Activated naive CD4-positive, alpha-beta T cell treated with anti-CD3 and anti-CD28 coated beads, Interleukin-2, amount 50 U/mL, for 72 hours (primary cell): ENCODE measurements at regions not wholly inside any gene's neighbourhood (a gene's known extent, or its start where the extent isn't known, plus 50 kb on each side); places are given as distances from the start of the nearest gene placed in this dataset.
"Not testable (repeated sequence)": the region's sequence is repeated elsewhere in the genome, so short reads cannot be mapped to it uniquely, and the experiment has no call there.

Experiments used
- ATAC-seq, 2 donors: fragments of 150-1000 bp; cut with Tn5 transposase; 2 replicates each; pipeline ENCODE4 v1.10.0; 2021; ENCODE audit warnings: mild to moderate bottlenecking in 2 of 2, moderate library complexity in 2 of 2
- DNase-seq, 2 donors: peaks; one replicate each; pipeline ENCODE4 v3.0.0; 2021 to 2022; ENCODE audit warnings: low spot score in 2 of 2
- H3K27ac Mint-ChIP-seq, 2 donors: one replicate each; pipeline ENCODE4 v1.8.0; 2022; ENCODE audit warnings: mild to moderate bottlenecking in 2 of 2, mixed read lengths in 2 of 2
- H3K36me3 Mint-ChIP-seq, 2 donors: one replicate each; pipeline ENCODE4 v1.8.0; 2022; ENCODE audit warnings: mixed read lengths in 2 of 2
- H3K9me3 Mint-ChIP-seq, 2 donors: one replicate each; pipeline ENCODE4 v1.8.0; 2022; ENCODE audit warnings: mixed read lengths in 2 of 2

GRCh38 chr2:20499387-20499786 is 52.5 kb downstream of the RHOB start:
- H3K36me3 Mint-ChIP-seq = no peaks in the 10 kb centered on the region
- no peak overlapping the region for H3K27ac Mint-ChIP-seq
- DNase-seq = no peak
- ATAC-seq = no peak
- H3K9me3 Mint-ChIP-seq = no peaks in the 10 kb centered on the region

GRCh38 chr2:20501974-20502373 is 55.1 kb downstream of the RHOB start:
- H3K36me3 Mint-ChIP-seq = no peaks in the 10 kb centered on the region
- DNase-seq (no peak), ATAC-seq (no peak)
- no peak overlapping the region for H3K27ac Mint-ChIP-seq
- no peaks in the 10 kb centered on the region for H3K9me3 Mint-ChIP-seq

- DNase-seq, H3K36me3 Mint-ChIP-seq, ATAC-seq, H3K9me3 Mint-ChIP-seq, H3K27ac Mint-ChIP-seq: not testable (repeated sequence)
Observed at GRCh38 chr2:20502496-20502895, 55.6 kb downstream of the RHOB start.

- H3K36me3 Mint-ChIP-seq = no peaks in the 10 kb centered on the region
- ATAC-seq = peak in 1 of 2 donors; percentile 62
- no peak overlapping the region for H3K27ac Mint-ChIP-seq
- no peak for DNase-seq
- H3K9me3 Mint-ChIP-seq = no peaks in the 10 kb centered on the region
Observed at GRCh38 chr2:20504174-20504573, 57.3 kb downstream of the RHOB start.

GRCh38 chr2:20506201-20506685 is 59.4 kb downstream of the RHOB start:
- H3K36me3 Mint-ChIP-seq = no peaks in the 10 kb centered on the region
- no peaks in the 10 kb centered on the region for H3K9me3 Mint-ChIP-seq
- H3K27ac Mint-ChIP-seq = no peak overlapping the region
- no peak for DNase-seq
- no peak for ATAC-seq

GRCh38 chr2:20507166-20507692 is 60.4 kb downstream of the RHOB start:
- Mint-ChIP-seq H3K36me3 (no peaks in the 10 kb centered on the region), H3K27ac (no peak overlapping the region)
- DNase-seq = no peak

GRCh38 chr2:20507711-20508110 is 60.8 kb downstream of the RHOB start:
- Mint-ChIP-seq H3K9me3 (no peaks in the 10 kb centered on the region), H3K27ac (no peak overlapping the region), H3K36me3 (no peaks in the 10 kb centered on the region)
- DNase-seq (no peak), ATAC-seq (no peak)

More at GRCh38 chr2:20507166-20507692, 60.4 kb downstream of the RHOB start:
- no peaks in the 10 kb centered on the region for H3K9me3 Mint-ChIP-seq
- ATAC-seq = peak; percentile 80 to 84

- Mint-ChIP-seq H3K9me3 (no peaks in the 10 kb centered on the region), H3K27ac (no peak overlapping the region), H3K36me3 (no peaks in the 10 kb centered on the region)
- ATAC-seq (no peak), DNase-seq (no peak)
Observed at GRCh38 chr2:20509301-20509769, 62.5 kb downstream of the RHOB start.

- ATAC-seq (peak in 1 of 2 donors; percentile 34), DNase-seq (no peak)
- no peak overlapping the region for H3K27ac Mint-ChIP-seq
- peaks cover 0 to 2% of the 10 kb centered on the region in 2 donors for H3K36me3 Mint-ChIP-seq
- peaks cover 0 to 1% of the 10 kb centered on the region in 2 donors for H3K9me3 Mint-ChIP-seq
Observed at GRCh38 chr2:20509770-20510490, 63.1 kb downstream of the RHOB start.

- DNase-seq = no peak
- no peak for ATAC-seq
Observed at GRCh38 chr2:20511130-20511529, 64.3 kb downstream of the RHOB start.

GRCh38 chr2:20512061-20512605 is 65.3 kb downstream of the RHOB start:
- DNase-seq = no peak
- Mint-ChIP-seq H3K27ac (no peak overlapping the region), H3K36me3 (peaks cover 0 to 8% of the 10 kb centered on the region in 2 donors), H3K9me3 (peaks cover 0 to 6% of the 10 kb centered on the region in 2 donors)
- ATAC-seq = no peak

More at GRCh38 chr2:20511130-20511529, 64.3 kb downstream of the RHOB start:
- Mint-ChIP-seq H3K36me3 (peaks cover 0 to 8% of the 10 kb centered on the region in 2 donors), H3K27ac (no peak overlapping the region), H3K9me3 (peaks cover 0 to 6% of the 10 kb centered on the region in 2 donors)

GRCh38 chr2:20513946-20514345 is 67.1 kb downstream of the RHOB start:
- DNase-seq = no peak
- peak overlapping the region in 1 of 2 donors; percentile 3 for H3K27ac Mint-ChIP-seq
- H3K36me3 Mint-ChIP-seq = peaks cover 0 to 8% of the 10 kb centered on the region in 2 donors
- ATAC-seq = no peak
- peaks cover 0 to 6% of the 10 kb centered on the region in 2 donors for H3K9me3 Mint-ChIP-seq

- Mint-ChIP-seq H3K9me3 (peaks cover 0 to 6% of the 10 kb centered on the region in 2 donors), H3K36me3 (peaks cover 0 to 8% of the 10 kb centered on the region in 2 donors), H3K27ac (no peak overlapping the region)
- no peak for ATAC-seq
- DNase-seq = no peak
Observed at GRCh38 chr2:20514596-20515269, 67.9 kb downstream of the RHOB start.

GRCh38 chr2:20515290-20516220 is 68.7 kb downstream of the RHOB start:
- Mint-ChIP-seq H3K27ac (peak overlapping the region in 1 of 2 donors; percentile 20), H3K36me3 (peaks cover 0 to 8% of the 10 kb centered on the region in 2 donors), H3K9me3 (peaks cover 0 to 6% of the 10 kb centered on the region in 2 donors)
- no peak for DNase-seq
- no peak for ATAC-seq

GRCh38 chr2:20516291-20516645 is 69.4 kb downstream of the RHOB start:
- H3K36me3 Mint-ChIP-seq = peaks cover 0 to 8% of the 10 kb centered on the region in 2 donors
- H3K9me3 Mint-ChIP-seq = peaks cover 0 to 6% of the 10 kb centered on the region in 2 donors
- no peak for ATAC-seq
- no peak overlapping the region for H3K27ac Mint-ChIP-seq
- no peak for DNase-seq
